Adrenal gland (tissue), 9 donors: ENCODE measurements at regions not wholly inside any gene's neighbourhood (a gene's known extent, or its start where the extent isn't known, plus 50 kb on each side); places are given as distances from the start of the nearest gene placed in this dataset.
"Not testable (repeated sequence)": the region's sequence is repeated elsewhere in the genome, so short reads cannot be mapped to it uniquely, and the experiment has no call there.

Experiments
- DNase-seq, 7 donors: peaks; one replicate each; pipeline ENCODE4 v3.0.0-alpha.2; 2019 to 2020
- H3K27ac ChIP-seq, 5 donors: fragments of 200-600 bp; sonication (generic) in 4 of 5; 1 replicate in 3 of 5; 2 replicates in 2 of 5; pipeline versions ENCODE4 v1.5.1 to v1.8.0; 2016 to 2020; ENCODE audit warnings: mild to moderate bottlenecking in 1 of 5
- H3K27me3 ChIP-seq: fragments of 200-600 bp; 2 replicates; pipeline ENCODE4 v1.8.0; 2021
- H3K36me3 ChIP-seq, 2 donors: fragments of 200-600 bp; replicated peaks in 1 of 2; 1 replicate in 1 of 2; 2 replicates in 1 of 2; pipeline versions ENCODE4 v1.5.1 to v1.8.0; 2018 to 2022
- H3K4me1 ChIP-seq, 2 donors: fragments of 200-600 bp; replicated peaks in 1 of 2; 1 replicate in 1 of 2; 2 replicates in 1 of 2; pipeline versions ENCODE4 v1.5.1 to v1.8.0; 2018 to 2021
- H3K4me3 ChIP-seq, 4 donors: fragments of 200-600 bp; sonication (generic) in 3 of 4; one replicate each; pipeline ENCODE4 v1.5.1; 2016 to 2018
- H3K9me3 ChIP-seq, 3 donors: fragments of 200-600 bp; sonication (generic) in 1 of 3; replicated peaks in 1 of 3; 1 replicate in 2 of 3; 2 replicates in 1 of 3; pipeline versions ENCODE4 v1.5.1 to v1.8.0; 2016 to 2021
- CTCF ChIP-seq, 6 experiments: fragments of 450-650 bp in 4 of 6; fragments of 200-600 bp in 2 of 6; sonication (generic) in 1 of 6; IDR thresholded peaks; 1 replicate in 5 of 6; 2 replicates in 1 of 6; pipeline versions ENCODE4 v1.5.1 to v1.8.0; 2016 to 2021; ENCODE audit warnings: antibody characterized with exemption in 6 of 6, mild to moderate bottlenecking in 2 of 6, moderate library complexity in 1 of 6
- POLR2A ChIP-seq, 2 donors: fragments of 450-650 bp; IDR thresholded peaks; one replicate each; pipeline ENCODE4 v1.6.1; 2017; ENCODE audit warnings: antibody characterized with exemption in 2 of 2, mild to moderate bottlenecking in 2 of 2, moderate library complexity in 1 of 2
- WGBS, 4 donors: extraction: QIAGEN DNeasy Blood & Tissue Kit in 2 of 4; methylation state at CpG; one replicate each; pipeline versions ENCODE4 v1.1.5 to v1.1.7; 2013 to 2017; 5-methylcytosine and 5-hydroxymethylcytosine counted together
- intact Hi-C, 2 donors: fragments of 100-400 bp; cut with DNase I; formaldehyde crosslinking; loops; one replicate each; pipeline versions ENCODE4 v1.14.1 to v1.15.0; 2022 to 2023
- donor health status: healthy with polysubstance abuse.
- donor health status: Bipolar disorder and iron deficiency.
- donor health status: DM: yes; HTN: yes; CAD: no.
- donor health status: DM: no; HTN: no; CAD: no.
- donor health status: DM: no; HTN: no; CAD: no.

GRCh38 chr5:117615226-117615625 is 1040.6 kb upstream of the SEMA6A start:
- H3K4me1 ChIP-seq: no peaks in the 10 kb centered on the region
- no peak for DNase-seq
- no peak overlapping the region for H3K27ac ChIP-seq
- no peak overlapping the region for H3K4me3 ChIP-seq
- H3K27me3 ChIP-seq: no peaks in the 10 kb centered on the region
- no peaks in the 10 kb centered on the region for H3K36me3 ChIP-seq
- intact Hi-C loops: no loop called here
- TF ChIP-seq CTCF (IDR thresholded peaks at IDR 0.05) (no peak), POLR2A (IDR thresholded peaks at IDR 0.05) (no peak)
- H3K9me3 ChIP-seq: no peaks in the 10 kb centered on the region

GRCh38 chr5:117614408-117614807 is 1039.8 kb upstream of the SEMA6A start:
- H3K9me3 ChIP-seq: no peaks in the 10 kb centered on the region
- no peak overlapping the region for H3K4me3 ChIP-seq
- intact Hi-C loops: no loop called here
- DNase-seq: no peak
- TF ChIP-seq POLR2A (IDR thresholded peaks at IDR 0.05) (no peak), CTCF (IDR thresholded peaks at IDR 0.05) (no peak)
- no peaks in the 10 kb centered on the region for H3K36me3 ChIP-seq
- no peak overlapping the region for H3K27ac ChIP-seq
- WGBS, 4 donors: 70 to 83% (median 76%) methylated on average over 2 of the region's 2 CpGs
- H3K27me3 ChIP-seq: no peaks in the 10 kb centered on the region
- no peaks in the 10 kb centered on the region for H3K4me1 ChIP-seq

GRCh38 chr5:117604845-117605244 is 1030.2 kb upstream of the SEMA6A start:
- intact Hi-C loops: no loop called here
- WGBS, 4 donors: 51 to 85% (median 80%) methylated on average over 2 of the region's 2 CpGs

GRCh38 chr5:117599811-117600210 is 1025.2 kb upstream of the SEMA6A start:
- H3K36me3 ChIP-seq, intact Hi-C loops, H3K9me3 ChIP-seq, H3K4me1 ChIP-seq, H3K4me3 ChIP-seq, H3K27me3 ChIP-seq, H3K27ac ChIP-seq, DNase-seq: not testable (repeated sequence)
- WGBS, 4 donors: 93 to 96% (median 93%) methylated on average over 5 to 36 of the region's 36 CpGs; no CpG with 5 or more reads in 1 of the 4 donors

More at GRCh38 chr5:117604845-117605244, 1030.2 kb upstream of the SEMA6A start:
- Histone ChIP-seq H3K4me1 (no peaks in the 10 kb centered on the region), H3K4me3 (no peak overlapping the region), H3K27ac (no peak overlapping the region), H3K27me3 (no peaks in the 10 kb centered on the region), H3K36me3 (no peaks in the 10 kb centered on the region), H3K9me3 (no peaks in the 10 kb centered on the region)
- no peak for DNase-seq
- TF ChIP-seq POLR2A (IDR thresholded peaks at IDR 0.05): no peak
- no peak for TF ChIP-seq CTCF (IDR thresholded peaks at IDR 0.05)

GRCh38 chr5:117594166-117594565 is 1019.5 kb upstream of the SEMA6A start:
- peak in 2 of 7 donors; percentile 4 to 12 for DNase-seq
- intact Hi-C loops: no loop called here
- H3K36me3 ChIP-seq: no peaks in the 10 kb centered on the region
- H3K27ac ChIP-seq: no peak overlapping the region
- no peak overlapping the region for H3K4me3 ChIP-seq
- no peaks in the 10 kb centered on the region for H3K4me1 ChIP-seq
- TF ChIP-seq CTCF (IDR thresholded peaks at IDR 0.05) (no peak), POLR2A (IDR thresholded peaks at IDR 0.05) (no peak)
- H3K27me3 ChIP-seq: no peaks in the 10 kb centered on the region
- 49 to 61% (median 56%) methylated on average over 4 of the region's 4 CpGs for WGBS, 4 donors
- no peaks in the 10 kb centered on the region for H3K9me3 ChIP-seq
